HepG2 (cell line): ENCODE measurements at regions not wholly inside any gene's neighbourhood (a gene's known extent, or its start where the extent isn't known, plus 50 kb on each side); places are given as distances from the start of the nearest gene placed in this dataset.

Experiments used
- ATF7 ChIP-seq, 2 experiments: fragments of 450-650 bp in 1 of 2; sonication (generic) in 1 of 2; formaldehyde crosslinking in 1 of 2; IDR thresholded peaks; 2 replicates each; pipeline versions ENCODE4 v1.4.0 to v1.6.1; 2016 to 2020; ENCODE audit warnings: antibody characterized with exemption in 1 of 2, mild to moderate bottlenecking in 1 of 2, missing genetic modification reagents in 1 of 2
- BCL6 ChIP-seq: IDR thresholded peaks from 2 replicates; pipeline ENCODE4 v1.6.1; 2016; ENCODE audit warnings: missing genetic modification reagents, missing compliant biosample characterization
- CHCHD3 ChIP-seq: sonication (generic); formaldehyde crosslinking; IDR thresholded peaks from 2 replicates; pipeline ENCODE4 v1.8.0; 2022; ENCODE audit warnings: mild to moderate bottlenecking, missing genetic modification reagents, moderate library complexity
- CREB1 ChIP-seq, 2 experiments: fragments of 450-650 bp in 1 of 2; IDR thresholded peaks; 2 replicates each; pipeline ENCODE4 v1.6.1; 2016 to 2017; ENCODE audit warnings: control low read depth in 1 of 2, mild to moderate bottlenecking in 1 of 2, missing compliant biosample characterization in 1 of 2, missing genetic modification characterization in 1 of 2
- EHMT2 ChIP-seq: fragments of 200-600 bp; sonication (generic); IDR thresholded peaks from 2 replicates; pipeline ENCODE4 v1.7.0; 2017; ENCODE audit warnings: antibody characterized with exemption, low read depth, low read length, borderline replicate concordance
- ELF1 ChIP-seq: sonication (generic); formaldehyde crosslinking; IDR thresholded peaks from 2 replicates; pipeline ENCODE4 v1.4.0; 2020; ENCODE audit warnings: missing genetic modification reagents
- EZH2 ChIP-seq: conservative IDR thresholded peaks from 2 replicates; pipeline ENCODE4 v1.6.1; 2012; ENCODE audit warnings: mild to moderate bottlenecking, low read depth, low read length, moderate library complexity
- HBP1 ChIP-seq: IDR thresholded peaks from 2 replicates; pipeline ENCODE4 v1.6.1; 2016; ENCODE audit warnings: low read depth, control low read depth
- NFAT5 ChIP-seq: sonication (generic); formaldehyde crosslinking; IDR thresholded peaks from 2 replicates; pipeline ENCODE4 v1.4.0; 2020; ENCODE audit warnings: missing genetic modification reagents
- SKI ChIP-seq: fragments of 450-650 bp; IDR thresholded peaks from one replicate; pipeline ENCODE4 v1.6.1; 2018; ENCODE audit warnings: mild to moderate bottlenecking; ENCODE audit not compliant: partially characterized antibody
- SMARCE1 ChIP-seq: fragments of 450-650 bp; IDR thresholded peaks from 2 replicates; pipeline ENCODE4 v1.6.1; 2017; ENCODE audit warnings: borderline replicate concordance
- ZNF234 ChIP-seq: sonication (generic); formaldehyde crosslinking; conservative IDR thresholded peaks from 2 replicates; pipeline ENCODE4 v1.5.1; 2020; ENCODE audit warnings: mild to moderate bottlenecking, missing genetic modification reagents
- ZNF296 ChIP-seq: sonication (generic); formaldehyde crosslinking; conservative IDR thresholded peaks from 2 replicates; pipeline ENCODE4 v1.5.0; 2020; ENCODE audit warnings: mild to moderate bottlenecking, missing genetic modification reagents

- TF ChIP-seq ZNF296: no peak
- TF ChIP-seq EZH2: no peak
- no peak for TF ChIP-seq SKI
- TF ChIP-seq SMARCE1: no peak
- no peak for TF ChIP-seq ELF1
- TF ChIP-seq EHMT2: no peak
- no peak for TF ChIP-seq HBP1 (CRISPR knock-in tag)
- TF ChIP-seq CHCHD3: no peak
- no peak for TF ChIP-seq ZNF234
- no peak for TF ChIP-seq BCL6 (CRISPR knock-in tag)
- TF ChIP-seq NFAT5: no peak
- TF ChIP-seq CREB1 (IDR thresholded peaks at IDR 0.05): no peak
- TF ChIP-seq CREB1 (CRISPR knock-in tag; IDR thresholded peaks at IDR 0.05): no peak
- TF ChIP-seq ATF7 (IDR thresholded peaks at IDR 0.05): no peak
- TF ChIP-seq ATF7 (CRISPR knock-in tag; IDR thresholded peaks at IDR 0.05): no peak
Measured at GRCh38 chr4:117868201-117868600, 166.1 kb upstream of the NDST3 start.
